LNCaP clone FGC (cell line): ENCODE measurements at regions not wholly inside any gene's neighbourhood (a gene's known extent, or its start where the extent isn't known, plus 50 kb on each side); places are given as distances from the start of the nearest gene placed in this dataset.
"Not testable (repeated sequence)": the region's sequence is repeated elsewhere in the genome, so short reads cannot be mapped to it uniquely, and the experiment has no call there.

ENCODE experiments used
- DNase-seq: peaks from one replicate; pipeline ENCODE4 v3.0.0-alpha.2; 2011; ENCODE audit warnings: low read depth
- H3K4me3 ChIP-seq: 2 replicates; pipeline ENCODE4 v1.5.1; 2011; ENCODE audit warnings: mild to moderate bottlenecking, low read depth, low read length, control low read depth
- CTCF ChIP-seq: IDR thresholded peaks from 2 replicates; pipeline ENCODE4 v1.5.1; 2012; ENCODE audit warnings: mild to moderate bottlenecking; ENCODE audit not compliant: control insufficient read depth, insufficient read depth; ENCODE audit errors: extremely low read depth

GRCh38 chr5:19125956-19126713 is 861.9 kb downstream of the CDH18 start:
- no peak for TF ChIP-seq CTCF
- no peak overlapping the region for H3K4me3 ChIP-seq
- no peak for DNase-seq

GRCh38 chr5:19140276-19140675 is 847.7 kb downstream of the CDH18 start:
- DNase-seq, result no peak
- TF ChIP-seq CTCF, result no peak
- no peak overlapping the region for H3K4me3 ChIP-seq

- not testable (repeated sequence) for DNase-seq, H3K4me3 ChIP-seq
Observed at GRCh38 chr5:19141937-19142524, 846.0 kb downstream of the CDH18 start.

- not testable (repeated sequence) for DNase-seq, H3K4me3 ChIP-seq
Observed at GRCh38 chr5:19142713-19143414, 845.1 kb downstream of the CDH18 start.

- TF ChIP-seq CTCF, result no peak
- no peak overlapping the region for H3K4me3 ChIP-seq
- no peak for DNase-seq
Observed at GRCh38 chr5:19143935-19144334, 844.1 kb downstream of the CDH18 start.

GRCh38 chr5:19169426-19169825 is 818.6 kb downstream of the CDH18 start:
- no peak for DNase-seq
- no peak overlapping the region for H3K4me3 ChIP-seq
- TF ChIP-seq CTCF, result no peak

- TF ChIP-seq CTCF, result no peak
- H3K4me3 ChIP-seq, result no peak overlapping the region
- DNase-seq, result no peak
Observed at GRCh38 chr5:19172926-19173470, 815.0 kb downstream of the CDH18 start.
